Left ventricle myocardium inferior (tissue), 1 donor: ENCODE measurements at regions not wholly inside any gene's neighbourhood (a gene's known extent, or its start where the extent isn't known, plus 50 kb on each side); places are given as distances from the start of the nearest gene placed in this dataset.

Experiments
- DNase-seq: peaks from one replicate; pipeline ENCODE4 v3.0.0-alpha.2; 2020
- H3K27ac ChIP-seq: fragments of 200-600 bp; replicated peaks from 2 replicates; pipeline ENCODE4 v1.8.0; 2021
- H3K27me3 ChIP-seq: fragments of 200-600 bp; 2 replicates; pipeline ENCODE4 v1.8.0; 2021; ENCODE audit warnings: low read depth
- H3K36me3 ChIP-seq: fragments of 200-600 bp; 2 replicates; pipeline ENCODE4 v1.8.0; 2021
- H3K4me1 ChIP-seq: fragments of 200-600 bp; 2 replicates; pipeline ENCODE4 v1.8.0; 2021
- H3K4me3 ChIP-seq: fragments of 200-600 bp; 2 replicates; pipeline ENCODE4 v1.8.0; 2021; ENCODE audit warnings: mild to moderate bottlenecking, moderate library complexity
- H3K9me3 ChIP-seq: fragments of 200-600 bp; replicated peaks from 2 replicates; pipeline ENCODE4 v1.8.0; 2021
- CTCF ChIP-seq: fragments of 200-600 bp; IDR thresholded peaks from 2 replicates; pipeline ENCODE4 v1.8.0; 2021; ENCODE audit warnings: antibody characterized with exemption, mild to moderate bottlenecking, borderline replicate concordance
- intact Hi-C: fragments of 100-400 bp; cut with micrococcal nuclease; formaldehyde crosslinking; loops from one replicate; pipeline ENCODE4 v1.11.0; 2022
- donor health status: DM: no; HTN: yes; CAD: no; lungs with severe emphysema.

- no peaks in the 10 kb centered on the region for H3K4me1 ChIP-seq
- intact Hi-C loops = no loop called here
Measured at GRCh38 chr7:35499226-35499625, 195.7 kb downstream of the HERPUD2 start.

GRCh38 chr7:35498416-35498815 lies 196.5 kb downstream of the HERPUD2 start:
- H3K27ac ChIP-seq = no peak overlapping the region
- no peak for TF ChIP-seq CTCF
- H3K4me1 ChIP-seq = no peaks in the 10 kb centered on the region
- intact Hi-C loops = no loop called here
- DNase-seq = no peak
- H3K9me3 ChIP-seq = no peaks in the 10 kb centered on the region
- H3K27me3 ChIP-seq = no peaks in the 10 kb centered on the region
- H3K36me3 ChIP-seq = no peaks in the 10 kb centered on the region
- H3K4me3 ChIP-seq = no peak overlapping the region

More at GRCh38 chr7:35499226-35499625, 195.7 kb downstream of the HERPUD2 start:
- no peak for DNase-seq
- H3K27ac ChIP-seq = no peak overlapping the region
- H3K4me3 ChIP-seq = no peak overlapping the region
- TF ChIP-seq CTCF = no peak
- no peaks in the 10 kb centered on the region for H3K9me3 ChIP-seq
- H3K27me3 ChIP-seq = no peaks in the 10 kb centered on the region
- H3K36me3 ChIP-seq = no peaks in the 10 kb centered on the region

GRCh38 chr7:35495844-35496243 lies 199.1 kb downstream of the HERPUD2 start:
- intact Hi-C loops = no loop called here
- Histone ChIP-seq H3K4me3 (no peak overlapping the region), H3K36me3 (no peaks in the 10 kb centered on the region), H3K4me1 (peaks cover 7% of the 10 kb centered on the region), H3K9me3 (no peaks in the 10 kb centered on the region), H3K27ac (no peak overlapping the region), H3K27me3 (no peaks in the 10 kb centered on the region)
- no peak for TF ChIP-seq CTCF
- DNase-seq = no peak

GRCh38 chr7:35495377-35495776 lies 199.6 kb downstream of the HERPUD2 start:
- Histone ChIP-seq H3K27me3 (no peaks in the 10 kb centered on the region), H3K27ac (no peak overlapping the region), H3K36me3 (no peaks in the 10 kb centered on the region), H3K4me3 (no peak overlapping the region), H3K4me1 (peaks cover 7% of the 10 kb centered on the region), H3K9me3 (no peaks in the 10 kb centered on the region)
- no peak for TF ChIP-seq CTCF
- DNase-seq = no peak
- intact Hi-C loops = no loop called here

GRCh38 chr7:35494407-35494806 lies 200.5 kb downstream of the HERPUD2 start:
- no peak for TF ChIP-seq CTCF
- Histone ChIP-seq H3K4me3 (no peak overlapping the region), H3K36me3 (no peaks in the 10 kb centered on the region), H3K4me1 (peaks cover 7% of the 10 kb centered on the region), H3K9me3 (no peaks in the 10 kb centered on the region), H3K27ac (no peak overlapping the region), H3K27me3 (no peaks in the 10 kb centered on the region)
- no peak for DNase-seq
- intact Hi-C loops = no loop called here
